Gastroesophageal sphincter (tissue), 4 donors: ENCODE measurements at regions not wholly inside any gene's neighbourhood (a gene's known extent, or its start where the extent isn't known, plus 50 kb on each side); places are given as distances from the start of the nearest gene placed in this dataset.
"Not testable (repeated sequence)": the region's sequence is repeated elsewhere in the genome, so short reads cannot be mapped to it uniquely, and the experiment has no call there.

Experiments used
- ATAC-seq: fragments of 150-250 bp; one replicate; pipeline ENCODE4 v1.9.1; 2016; ENCODE audit warnings: mild to moderate bottlenecking, moderate library complexity
- H3K27ac ChIP-seq, 4 donors: fragments of 200-600 bp; sonication (generic) in 3 of 4; 1 replicate in 3 of 4; 2 replicates in 1 of 4; pipeline ENCODE4 v1.5.1; 2016 to 2019
- H3K27me3 ChIP-seq: fragments of 200-600 bp; sonication (generic); one replicate; pipeline ENCODE4 v1.5.1; 2019
- H3K36me3 ChIP-seq, 2 donors: fragments of 200-600 bp; sonication (generic); one replicate each; pipeline ENCODE4 v1.5.1; 2019; ENCODE audit warnings: control low read depth in 1 of 2
- H3K4me1 ChIP-seq, 3 donors: fragments of 200-600 bp; sonication (generic); 1 replicate in 2 of 3; 2 replicates in 1 of 3; pipeline ENCODE4 v1.5.1; 2016 to 2019; ENCODE audit warnings: control low read depth in 2 of 3
- H3K4me3 ChIP-seq, 2 donors: fragments of 200-600 bp; sonication (generic); one replicate each; pipeline ENCODE4 v1.5.1; 2019; ENCODE audit warnings: mild to moderate bottlenecking in 1 of 2, moderate library complexity in 1 of 2
- H3K9me3 ChIP-seq, 3 donors: fragments of 200-600 bp; sonication (generic); one replicate each; pipeline ENCODE4 v1.5.1; 2017 to 2019; ENCODE audit warnings: control low read depth in 2 of 3
- CTCF ChIP-seq, 4 experiments: fragments of 200-600 bp in 2 of 4; fragments of 450-650 bp in 2 of 4; sonication (generic) in 1 of 4; IDR thresholded peaks; one replicate each; pipeline ENCODE4 v1.5.1; 2017 to 2019; ENCODE audit warnings: antibody characterized with exemption in 4 of 4, mild to moderate bottlenecking in 2 of 4, moderate library complexity in 2 of 4
- EP300 ChIP-seq: sonication (generic); formaldehyde crosslinking; IDR thresholded peaks from one replicate; pipeline ENCODE4 v1.6.1; 2017; ENCODE audit warnings: antibody characterized with exemption, mild to moderate bottlenecking
- POLR2A ChIP-seq, 2 donors: fragments of 450-650 bp; IDR thresholded peaks; one replicate each; pipeline ENCODE4 v1.6.1; 2017; ENCODE audit warnings: antibody characterized with exemption in 2 of 2, mild to moderate bottlenecking in 2 of 2, moderate library complexity in 1 of 2
- POLR2AphosphoS5 ChIP-seq: sonication (generic); formaldehyde crosslinking; IDR thresholded peaks from one replicate; pipeline ENCODE4 v1.6.1; 2017; ENCODE audit warnings: antibody characterized with exemption
- WGBS, 2 donors: methylation state at CpG; one replicate each; pipeline ENCODE4 v1.1.5; 2018; ENCODE audit warnings: low coverage in 1 of 2; 5-methylcytosine and 5-hydroxymethylcytosine counted together

- H3K4me1 ChIP-seq = no peaks in the 10 kb centered on the region
- WGBS, 2 donors = 19 to 43% methylated on average over 1 to 3 of the region's 3 CpGs
- H3K27me3 ChIP-seq = no peaks in the 10 kb centered on the region
- no peaks in the 10 kb centered on the region for H3K36me3 ChIP-seq
- no peak overlapping the region for H3K27ac ChIP-seq
- ATAC-seq = no peak
- H3K9me3 ChIP-seq = no peaks in the 10 kb centered on the region
- TF ChIP-seq POLR2A (IDR thresholded peaks at IDR 0.05) (no peak), EP300 (no peak), POLR2AphosphoS5 (no peak), CTCF (IDR thresholded peaks at IDR 0.05) (no peak)
- no peak overlapping the region for H3K4me3 ChIP-seq
Measured at GRCh38 chr6:84847390-84848160, 83.2 kb upstream of the TBX18 start.

DNA sequence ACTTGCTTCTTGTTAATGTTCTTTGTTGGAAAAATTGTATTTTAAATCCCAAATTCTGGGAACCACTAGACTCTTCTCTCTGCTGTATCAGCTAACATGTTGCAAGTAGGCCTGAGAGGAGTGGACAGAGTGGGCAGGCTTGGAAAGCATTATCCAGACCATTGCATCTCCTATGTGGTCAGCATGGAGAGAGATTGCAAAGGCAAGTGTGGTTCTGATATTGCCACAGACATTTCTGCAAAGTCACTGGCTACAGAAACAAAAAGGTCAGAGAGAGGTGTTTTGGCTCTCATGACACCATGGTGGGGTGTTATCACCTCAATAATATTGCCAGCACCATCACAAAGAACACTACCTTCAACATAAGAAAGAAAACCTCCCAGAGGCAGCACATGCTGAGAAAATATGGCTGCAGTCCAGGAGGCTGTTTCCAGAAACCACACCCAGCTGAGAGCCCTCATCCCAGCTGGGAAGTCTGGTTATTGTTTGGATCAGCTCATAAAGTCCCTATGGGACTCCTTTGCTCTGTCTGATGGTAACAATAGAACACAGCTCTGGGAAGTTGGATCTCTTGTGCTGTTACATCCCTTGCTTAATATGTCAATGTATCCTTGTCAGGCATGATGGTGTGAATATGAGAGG is 78.2 kb upstream of the TBX18 start:
- no peak for ATAC-seq
- Histone ChIP-seq H3K4me3 (no peak overlapping the region), H3K27me3 (no peaks in the 10 kb centered on the region), H3K27ac (no peak overlapping the region), H3K36me3 (no peaks in the 10 kb centered on the region), H3K4me1 (no peaks in the 10 kb centered on the region), H3K9me3 (peaks cover 0 to 3% (median 0%) of the 10 kb centered on the region in 3 donors)
- no peak for TF ChIP-seq CTCF (IDR thresholded peaks at IDR 0.05)
- no peak for TF ChIP-seq POLR2A (IDR thresholded peaks at IDR 0.05)
- no peak for TF ChIP-seq POLR2AphosphoS5
- TF ChIP-seq EP300 = no peak

GRCh38 chr6:84837068-84837866 is 72.9 kb upstream of the TBX18 start:
- not testable (repeated sequence) for H3K27me3 ChIP-seq, H3K9me3 ChIP-seq, H3K4me1 ChIP-seq, H3K4me3 ChIP-seq, H3K36me3 ChIP-seq, H3K27ac ChIP-seq, ATAC-seq
- WGBS, 2 donors = 90 to 92% methylated on average over 4 to 5 of the region's 5 CpGs

DNA sequence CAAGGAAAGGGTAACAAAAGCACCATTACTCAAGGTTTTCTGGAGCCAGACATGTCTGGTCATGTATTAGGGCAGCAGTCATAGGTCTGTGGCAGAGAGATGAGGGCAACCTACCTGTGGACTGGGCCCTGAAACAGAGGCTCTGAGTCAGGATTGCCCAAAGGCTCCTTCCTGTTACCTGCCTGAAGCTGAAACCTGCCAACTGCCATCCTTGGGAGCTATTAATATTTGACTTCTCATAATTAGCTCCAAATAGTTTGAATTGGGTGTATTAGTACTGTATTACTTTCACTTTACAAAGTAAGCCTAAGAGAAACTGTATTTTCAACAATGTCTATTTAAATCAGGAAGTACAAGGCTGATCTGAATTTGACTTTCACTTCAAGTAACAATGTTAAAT is 72.0 kb upstream of the TBX18 start:
- peaks cover 0 to 12% (median 0%) of the 10 kb centered on the region in 3 donors for H3K9me3 ChIP-seq
- no peaks in the 10 kb centered on the region for H3K36me3 ChIP-seq
- H3K4me1 ChIP-seq = no peaks in the 10 kb centered on the region
- ATAC-seq = no peak
- H3K4me3 ChIP-seq = no peak overlapping the region
- TF ChIP-seq CTCF (IDR thresholded peaks at IDR 0.05) (no peak), POLR2AphosphoS5 (no peak), POLR2A (IDR thresholded peaks at IDR 0.05) (no peak), EP300 (no peak)
- no peaks in the 10 kb centered on the region for H3K27me3 ChIP-seq
- no peak overlapping the region for H3K27ac ChIP-seq

GRCh38 chr6:84835340-84835739 is 70.9 kb upstream of the TBX18 start:
- H3K4me1 ChIP-seq = no peaks in the 10 kb centered on the region
- peaks cover 0 to 12% (median 0%) of the 10 kb centered on the region in 3 donors for H3K9me3 ChIP-seq
- no peaks in the 10 kb centered on the region for H3K36me3 ChIP-seq
- no peak for ATAC-seq
- TF ChIP-seq POLR2A (IDR thresholded peaks at IDR 0.05) (no peak), EP300 (no peak), POLR2AphosphoS5 (no peak), CTCF (IDR thresholded peaks at IDR 0.05) (no peak)
- no peak overlapping the region for H3K27ac ChIP-seq
- no peaks in the 10 kb centered on the region for H3K27me3 ChIP-seq
- 23 to 100% methylated on average over 1 of the region's 1 CpG for WGBS, 2 donors
- H3K4me3 ChIP-seq = no peak overlapping the region

GRCh38 chr6:84831924-84832323 is 67.5 kb upstream of the TBX18 start:
- 87 to 88% methylated on average over 3 to 6 of the region's 6 CpGs for WGBS, 2 donors
- H3K9me3 ChIP-seq, H3K4me1 ChIP-seq, H3K27me3 ChIP-seq, H3K36me3 ChIP-seq, H3K4me3 ChIP-seq, ATAC-seq, H3K27ac ChIP-seq: not testable (repeated sequence)
